Left lobe of liver (tissue), 2 donors: ENCODE measurements at regions not wholly inside any gene's neighbourhood (a gene's known extent, or its start where the extent isn't known, plus 50 kb on each side); places are given as distances from the start of the nearest gene placed in this dataset.
"Not testable (repeated sequence)": the region's sequence is repeated elsewhere in the genome, so short reads cannot be mapped to it uniquely, and the experiment has no call there.

Source experiments
- ATAC-seq: fragments of 200-7000 bp; cut with Tn5 transposase; one replicate; pipeline ENCODE4 v1.9.1; 2020; ENCODE audit warnings: mild to moderate bottlenecking, moderate library complexity
- DNase-seq: peaks from one replicate; pipeline ENCODE4 v3.0.0-alpha.2; 2020; ENCODE audit warnings: low spot score
- donor health status: DM: no; HTN: no; CAD: no; lungs with moderate emphysema.
- donor health status: DM: no; HTN: yes; CAD: no.

DNA sequence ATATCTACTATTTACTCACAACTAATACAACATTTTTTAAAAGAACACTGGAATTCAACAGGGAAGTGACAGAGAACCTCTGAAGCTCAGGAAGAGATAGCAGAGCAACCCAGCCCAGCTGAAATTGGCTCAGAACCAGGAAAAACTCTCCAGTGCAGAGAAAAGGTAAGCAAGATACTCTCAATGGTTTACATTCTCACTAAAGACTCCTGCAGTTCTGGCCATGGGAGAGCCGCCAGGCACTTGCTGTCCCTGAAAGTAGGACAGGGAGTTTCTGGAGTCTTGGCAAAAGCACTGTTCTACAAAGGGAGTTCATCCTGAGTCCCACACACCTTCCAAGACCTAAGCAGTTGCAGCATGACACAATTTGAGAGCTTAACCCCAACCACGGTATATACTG lies 330.8 kb downstream of the TRIM36 start:
- DNase-seq, result no peak
- ATAC-seq, result no peak

DNA sequence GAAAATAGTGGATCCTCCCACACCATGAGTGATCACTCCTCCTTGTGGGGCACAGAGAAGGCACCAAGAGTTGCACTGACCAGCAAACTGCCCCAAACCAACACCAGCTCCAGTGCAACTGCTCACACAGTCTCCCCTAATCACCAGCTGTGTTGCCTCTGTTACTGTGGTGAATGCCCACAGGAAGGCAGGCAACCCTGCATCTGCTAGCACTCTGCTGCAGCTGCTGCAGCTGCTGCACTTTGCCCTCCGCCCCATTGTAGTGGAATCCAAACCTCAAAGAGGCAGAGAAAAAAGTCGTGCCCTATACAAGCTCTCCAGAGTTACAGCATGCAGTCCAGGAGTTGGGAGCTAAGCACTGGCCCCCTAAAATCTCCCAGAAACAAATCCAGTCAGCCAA lies 339.6 kb downstream of the TRIM36 start:
- no peak for DNase-seq
- ATAC-seq, result no peak

DNA sequence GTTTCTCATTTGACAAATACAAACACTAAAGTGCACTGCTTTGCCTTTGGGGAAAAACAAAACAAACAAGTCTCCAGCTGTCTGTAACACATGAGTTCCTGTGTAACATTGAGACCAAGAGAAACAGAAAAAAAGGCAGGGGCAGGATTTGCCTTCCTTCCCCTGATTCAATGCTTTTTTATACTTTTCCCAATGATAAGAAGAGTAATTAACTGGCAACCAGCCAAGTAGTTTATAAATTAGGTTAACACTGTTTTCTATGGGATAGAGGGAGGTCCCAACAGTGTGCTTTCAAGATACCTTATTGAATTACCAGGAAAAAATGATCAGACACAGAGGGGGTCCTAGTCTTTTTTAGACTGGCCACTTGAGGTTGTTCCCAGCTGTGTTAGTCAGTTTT lies 346.8 kb downstream of the TRIM36 start:
- ATAC-seq (no peak), DNase-seq (no peak)

DNA sequence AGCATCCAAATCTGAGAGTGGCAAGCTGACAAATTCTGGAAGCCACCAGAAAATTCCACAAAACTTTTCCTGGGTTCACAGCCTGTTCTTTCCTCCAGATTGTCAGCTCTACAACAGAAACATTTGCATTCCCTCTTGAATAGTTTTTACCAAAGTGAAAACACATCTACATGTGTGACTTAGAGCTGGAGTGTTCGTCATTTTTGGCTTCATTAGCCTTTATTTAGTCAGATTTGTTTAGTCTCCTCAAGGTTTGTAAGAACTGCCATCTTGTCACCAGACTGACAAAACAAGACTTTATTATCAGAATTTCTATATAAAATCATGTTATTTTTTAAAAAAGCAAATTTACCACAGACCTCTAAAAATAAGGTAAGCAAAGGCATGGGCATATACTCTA lies 347.3 kb downstream of the TRIM36 start:
- ATAC-seq (no peak), DNase-seq (no peak)

DNA sequence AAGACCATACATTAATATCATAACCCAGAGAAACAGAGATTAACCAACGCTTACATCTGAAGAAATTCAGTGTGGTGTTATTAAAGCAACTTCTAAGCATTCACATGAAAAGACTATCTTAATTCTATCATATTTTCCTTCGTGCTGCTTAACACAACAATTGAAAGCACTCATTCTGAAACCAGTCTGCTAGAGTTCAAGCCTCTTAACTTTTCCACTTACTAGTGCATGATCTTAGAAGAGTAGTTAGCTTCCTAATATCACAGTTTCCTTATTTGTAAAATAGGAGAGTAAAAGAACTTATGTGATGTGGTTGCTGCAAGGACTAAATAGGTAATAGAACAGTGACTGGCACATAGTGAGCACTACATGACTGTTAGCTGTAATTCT lies 379.3 kb downstream of the TRIM36 start:
- DNase-seq, result no peak
- no peak for ATAC-seq

DNA sequence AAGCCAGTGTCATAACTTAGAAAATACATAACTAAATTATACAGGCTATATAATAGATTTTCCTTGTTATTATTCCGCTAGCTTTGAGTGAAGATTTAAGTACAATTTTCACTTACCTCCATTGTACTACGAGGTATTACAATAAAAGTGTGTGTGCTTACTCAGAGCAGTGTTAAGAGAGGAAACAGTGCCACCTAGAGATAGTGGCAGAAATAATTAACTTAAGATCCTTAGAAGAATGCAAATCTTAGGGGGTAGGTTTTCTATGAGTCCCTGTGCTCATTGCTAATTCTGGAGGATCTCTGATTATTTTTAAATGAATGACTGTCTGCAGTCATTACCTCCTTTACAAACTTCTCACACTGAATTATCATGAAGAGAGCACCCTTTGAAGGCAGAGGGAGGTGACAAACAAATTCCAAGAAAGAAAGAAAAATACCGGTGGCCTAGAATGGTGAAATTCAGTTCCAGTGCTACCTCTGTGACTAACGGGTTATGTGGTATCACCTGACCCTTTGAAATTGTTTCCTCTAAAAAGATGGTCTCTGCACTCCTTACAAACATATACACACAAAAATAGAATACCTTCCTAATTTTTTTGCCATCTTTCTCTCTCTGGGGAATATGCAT lies 379.8 kb downstream of the TRIM36 start:
- ATAC-seq, result peak; percentile 76
- DNase-seq, result no peak

DNA sequence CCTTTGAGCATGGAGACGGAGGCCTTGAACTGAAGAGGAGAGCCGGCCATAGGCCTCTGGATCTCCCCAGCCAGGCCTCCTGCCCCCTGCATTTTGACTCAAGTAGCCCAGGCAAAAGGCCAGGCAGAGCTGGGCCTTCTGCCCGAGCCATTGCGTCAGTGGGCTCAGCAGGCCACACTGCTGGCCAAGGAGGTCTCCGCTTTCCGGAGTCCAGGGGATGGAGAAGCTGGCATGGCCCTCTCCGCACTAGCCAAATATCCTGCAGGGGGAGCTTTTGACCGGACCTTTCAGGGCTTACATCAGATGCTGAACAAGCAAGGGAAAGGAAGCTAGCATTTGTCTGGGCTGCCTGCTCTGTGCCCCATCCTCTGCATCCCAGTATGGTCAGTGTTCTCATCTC lies 386.8 kb downstream of the TRIM36 start:
- ATAC-seq (peak; percentile 67), DNase-seq (no peak)

DNA sequence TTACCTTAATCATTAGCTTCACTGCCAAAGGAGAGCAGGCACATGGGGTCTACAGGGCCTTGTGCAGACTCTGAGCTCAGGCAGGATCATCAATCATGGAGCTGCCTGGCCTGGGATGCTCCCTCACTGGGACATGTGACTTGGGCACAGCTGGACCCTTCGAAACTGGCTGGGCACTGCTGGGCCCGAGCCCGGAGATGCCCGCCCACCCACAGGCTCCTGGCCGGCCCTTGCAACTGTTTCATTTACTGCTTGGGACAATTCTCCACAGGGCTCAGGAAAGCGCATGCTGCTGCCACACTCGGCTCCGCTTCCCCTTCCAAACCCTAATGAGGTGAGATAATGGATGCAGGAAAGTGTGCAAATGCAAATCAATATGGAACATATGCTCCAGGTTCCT lies 387.5 kb downstream of the TRIM36 start:
- DNase-seq, result no peak
- ATAC-seq, result no peak

DNA sequence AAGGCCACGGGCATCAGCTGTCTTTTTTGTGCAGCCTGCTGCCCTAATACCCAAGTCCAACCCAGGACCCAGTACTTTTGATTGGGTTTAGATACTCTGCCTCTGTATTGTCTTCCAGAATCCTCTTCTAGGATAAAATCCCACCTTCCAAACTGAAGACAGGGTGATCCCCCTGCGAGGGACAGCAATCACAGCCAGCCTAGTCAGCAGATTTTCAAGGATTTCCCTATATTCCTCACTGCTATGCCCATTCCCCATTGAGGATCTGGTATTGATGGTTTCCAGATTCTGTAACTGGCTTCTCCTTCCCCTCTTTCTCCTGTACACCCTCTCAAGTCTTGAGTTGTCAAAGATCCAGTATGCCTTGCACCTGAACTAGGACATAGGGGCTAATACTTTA lies 389.4 kb downstream of the TRIM36 start:
- DNase-seq (no peak), ATAC-seq (no peak)

DNA sequence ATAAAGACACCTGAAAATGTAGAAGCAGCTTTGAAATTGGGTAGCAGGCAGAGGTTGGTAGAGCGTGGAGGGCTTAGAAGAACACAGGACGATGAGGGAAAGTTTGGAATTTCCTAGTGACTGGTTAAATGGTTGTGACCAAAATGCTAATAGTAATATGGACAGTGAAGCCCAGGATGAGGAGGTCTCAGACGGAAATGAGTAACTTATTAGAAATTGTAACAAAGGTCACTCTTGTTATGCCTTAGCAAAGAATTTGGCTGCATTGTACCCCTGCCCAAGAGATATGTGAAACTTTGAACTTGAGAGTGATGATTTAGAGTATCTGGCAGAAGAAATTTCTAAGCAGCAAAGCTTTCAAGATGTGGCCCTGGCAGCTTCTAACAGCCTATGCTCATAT lies 382.5 kb downstream of the KCNN2 start:
- DNase-seq (no peak), ATAC-seq (no peak)

DNA sequence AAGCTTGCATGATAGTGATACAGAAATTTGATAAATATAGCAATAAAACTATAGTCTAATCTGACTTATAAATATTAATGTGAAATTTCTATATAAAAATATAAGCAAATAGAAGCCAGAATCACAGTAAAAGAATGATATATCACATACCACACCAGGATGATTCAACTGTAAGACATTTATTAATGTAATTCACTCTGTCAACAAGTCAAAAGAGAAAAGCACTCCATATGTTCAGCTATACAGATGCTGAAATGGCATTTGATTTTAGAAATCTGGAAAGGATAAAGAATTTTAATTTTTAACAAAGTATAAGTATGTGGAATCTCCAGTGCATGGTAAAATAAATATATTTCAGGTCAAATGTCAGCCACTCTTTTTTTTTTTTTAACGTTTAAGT lies 372.4 kb downstream of the KCNN2 start:
- DNase-seq, result no peak

DNA sequence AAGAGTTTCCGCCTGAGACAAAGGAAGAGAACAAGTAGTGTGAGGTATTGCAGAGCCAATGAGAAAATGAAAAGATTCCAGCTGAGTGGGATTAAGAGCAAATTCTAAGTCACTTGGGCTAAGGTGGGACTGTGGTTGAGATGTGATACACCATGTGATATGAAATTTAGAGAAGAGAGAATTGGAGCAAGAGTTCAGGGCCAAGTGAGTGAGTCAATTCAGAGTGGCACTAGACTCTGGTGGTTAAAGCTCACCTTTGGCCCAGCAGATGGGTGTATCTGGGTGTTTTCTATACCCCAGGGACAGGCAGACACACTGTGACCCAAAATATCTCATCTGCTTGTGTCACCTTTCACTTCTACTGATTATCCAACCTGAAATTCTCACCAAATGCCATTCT lies 368.1 kb downstream of the KCNN2 start:
- ATAC-seq (no peak), DNase-seq (no peak)

More for the DNA sequence above, 372.4 kb downstream of the KCNN2 start:
- no peak for ATAC-seq

DNA sequence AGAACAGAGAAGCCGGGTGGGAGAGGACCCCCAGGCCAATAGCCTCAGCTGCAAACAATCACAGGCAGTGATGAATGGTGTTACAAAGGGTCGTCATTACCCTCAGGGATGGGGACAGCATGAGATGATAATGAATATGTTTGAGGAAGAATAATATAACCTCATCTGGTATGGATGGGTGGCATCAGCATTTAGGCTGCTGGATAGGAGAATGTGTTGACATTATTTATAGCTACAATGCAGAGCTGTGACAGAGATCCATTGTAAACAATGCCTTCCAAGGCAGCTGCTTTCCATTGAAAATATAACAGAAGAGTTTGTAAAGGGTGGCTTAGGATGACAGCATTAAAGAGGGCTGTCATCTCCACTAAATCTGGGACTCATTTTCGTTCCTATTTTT lies 365.5 kb downstream of the KCNN2 start:
- DNase-seq (no peak), ATAC-seq (no peak)

DNA sequence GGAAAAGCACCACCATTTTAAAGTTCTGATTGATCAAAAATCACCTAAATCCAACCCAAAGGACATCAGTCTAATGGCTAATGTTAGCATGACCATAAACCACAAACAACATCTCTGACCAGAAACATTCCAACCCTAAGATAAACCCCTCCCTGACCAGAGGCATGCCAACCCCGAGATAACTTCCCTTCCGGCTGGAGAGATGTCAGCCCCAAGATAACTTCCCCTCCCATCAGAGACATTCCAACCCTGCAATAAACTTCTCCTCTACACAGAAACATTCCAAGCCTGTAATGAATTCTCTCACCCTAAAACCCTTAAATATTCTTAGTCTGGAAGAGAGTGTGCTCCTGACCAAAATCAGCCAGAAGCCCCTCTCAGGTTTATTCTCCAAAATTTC lies 364.3 kb downstream of the KCNN2 start:
- ATAC-seq, result no peak
- DNase-seq, result no peak

DNA sequence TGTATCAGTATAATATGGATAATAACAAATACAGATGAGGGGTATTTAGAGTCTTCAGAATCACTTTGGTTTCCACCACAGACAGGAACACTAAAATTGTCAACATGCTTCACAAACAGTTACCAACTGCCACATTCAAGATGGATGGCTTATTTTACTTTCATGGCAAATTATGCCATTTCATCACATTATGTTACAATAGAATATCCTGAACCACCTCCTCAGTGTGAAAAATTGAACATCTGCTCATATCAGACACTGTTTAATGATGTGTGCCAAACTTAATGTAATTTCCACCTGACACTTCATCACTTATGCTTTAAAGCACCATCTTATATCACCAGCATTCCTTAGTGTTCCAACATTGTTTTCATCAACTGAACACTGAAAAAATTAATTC lies 357.4 kb downstream of the KCNN2 start:
- ATAC-seq, result no peak

DNA sequence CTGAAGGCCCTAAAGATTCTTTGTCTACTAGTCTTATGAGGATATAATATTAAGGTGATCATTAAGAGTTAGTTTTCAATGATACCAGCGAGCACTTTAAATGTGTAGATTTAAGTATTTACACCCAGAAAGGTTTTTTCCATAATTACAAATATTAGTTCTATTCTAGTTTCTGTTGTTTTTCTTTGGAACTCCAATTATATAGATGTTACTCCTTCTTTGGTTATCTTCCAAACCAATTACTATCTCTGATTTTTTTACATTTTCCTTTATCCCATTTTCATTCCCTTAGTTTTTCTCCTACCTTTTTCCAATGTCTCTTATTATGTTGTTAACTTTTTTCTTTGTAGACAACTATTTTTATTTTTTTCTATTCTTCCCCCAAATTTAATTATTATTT lies 355.1 kb downstream of the KCNN2 start:
- ATAC-seq (no peak), DNase-seq (no peak)

More for the DNA sequence above, 357.4 kb downstream of the KCNN2 start:
- DNase-seq, result no peak

DNA sequence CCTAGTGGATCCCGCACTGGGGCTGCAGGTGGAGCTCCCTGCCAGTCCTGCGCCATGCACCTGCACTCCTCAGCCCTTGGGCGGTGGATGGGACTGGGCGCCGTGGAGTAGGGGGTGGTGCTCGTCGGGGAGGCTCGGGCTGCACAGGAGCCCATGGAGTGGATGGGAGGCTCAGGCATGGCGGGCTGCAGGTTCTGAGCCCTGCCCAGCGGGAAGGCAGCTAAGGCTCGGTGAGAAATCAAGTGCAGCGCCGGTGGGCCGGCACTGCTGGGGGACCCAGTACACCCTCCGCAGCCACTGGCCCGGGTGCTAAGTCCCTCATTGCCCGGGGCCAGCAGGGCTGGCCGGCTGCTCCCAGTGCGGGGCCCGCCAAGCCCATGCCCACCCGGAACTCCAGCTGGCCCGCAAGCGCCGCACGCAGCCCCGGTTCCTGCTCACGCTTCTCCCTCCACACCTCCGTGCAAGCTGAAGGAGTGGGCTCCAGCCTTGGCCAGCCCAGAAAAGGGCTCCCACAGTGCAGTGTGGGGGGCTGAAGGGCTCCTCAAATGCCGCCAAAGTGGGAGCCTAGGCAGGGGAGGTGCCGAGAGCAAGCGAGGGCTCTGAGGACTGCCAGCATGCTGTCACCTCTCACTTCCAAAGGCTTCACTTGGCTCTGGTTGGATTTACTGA lies 342.5 kb downstream of the KCNN2 start:
- ATAC-seq, DNase-seq: not testable (repeated sequence)

DNA sequence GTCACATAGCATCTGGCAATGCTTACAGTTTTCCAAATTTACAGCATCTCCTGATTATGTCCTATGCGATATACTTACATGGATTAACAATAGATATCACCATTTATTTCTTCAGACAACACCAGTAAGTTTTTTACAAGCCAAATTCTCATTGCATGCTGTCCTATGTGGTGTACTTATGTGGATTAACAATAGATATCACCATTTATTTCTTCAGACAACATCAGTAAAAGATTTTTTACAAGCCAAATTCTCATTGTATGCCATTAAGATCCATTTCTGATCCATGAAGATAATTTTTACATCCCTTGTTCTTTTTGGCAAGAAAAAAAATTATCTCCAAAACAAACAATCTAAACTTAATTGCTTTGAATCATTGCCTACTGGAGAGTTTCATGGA lies 340.9 kb downstream of the KCNN2 start:
- ATAC-seq (no peak), DNase-seq (no peak)

DNA sequence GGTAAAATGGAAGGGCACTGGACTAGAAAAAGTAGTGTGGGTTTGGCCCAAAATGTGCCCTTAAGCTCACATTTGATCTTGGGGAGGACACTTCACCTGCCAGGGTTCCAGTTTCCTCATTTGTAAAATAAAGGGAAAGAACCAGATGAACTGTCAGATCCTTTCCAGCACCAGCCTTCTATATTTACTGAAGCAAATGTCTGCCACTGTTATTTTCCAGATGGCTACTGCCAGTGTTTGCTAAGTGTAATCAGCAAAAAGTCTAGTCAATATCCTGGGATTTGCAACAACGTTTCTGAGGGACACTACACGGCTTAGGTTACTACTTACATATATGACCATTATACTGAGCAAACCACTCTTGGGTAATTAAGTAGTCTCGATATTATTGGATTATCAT lies 340.3 kb downstream of the KCNN2 start:
- DNase-seq (no peak), ATAC-seq (no peak)

DNA sequence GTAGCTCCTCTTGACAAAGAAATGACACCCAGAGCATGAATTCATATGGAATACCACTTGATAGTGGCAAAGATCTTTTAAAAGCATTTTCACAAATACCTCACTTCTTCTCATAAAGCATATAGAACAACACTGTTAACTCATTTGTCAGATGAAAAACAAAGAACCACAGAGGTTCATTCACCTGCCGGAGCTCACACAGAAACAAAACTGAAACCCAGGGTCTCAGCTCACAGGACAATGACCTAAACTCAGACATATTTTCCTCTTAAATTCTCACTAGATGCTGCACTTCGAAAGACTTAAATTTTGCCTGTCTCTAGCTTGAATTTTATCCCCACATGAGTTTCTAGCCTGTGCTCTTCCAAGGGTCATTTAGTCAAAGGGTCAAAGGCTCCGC lies 339.0 kb downstream of the KCNN2 start:
- no peak for ATAC-seq

DNA sequence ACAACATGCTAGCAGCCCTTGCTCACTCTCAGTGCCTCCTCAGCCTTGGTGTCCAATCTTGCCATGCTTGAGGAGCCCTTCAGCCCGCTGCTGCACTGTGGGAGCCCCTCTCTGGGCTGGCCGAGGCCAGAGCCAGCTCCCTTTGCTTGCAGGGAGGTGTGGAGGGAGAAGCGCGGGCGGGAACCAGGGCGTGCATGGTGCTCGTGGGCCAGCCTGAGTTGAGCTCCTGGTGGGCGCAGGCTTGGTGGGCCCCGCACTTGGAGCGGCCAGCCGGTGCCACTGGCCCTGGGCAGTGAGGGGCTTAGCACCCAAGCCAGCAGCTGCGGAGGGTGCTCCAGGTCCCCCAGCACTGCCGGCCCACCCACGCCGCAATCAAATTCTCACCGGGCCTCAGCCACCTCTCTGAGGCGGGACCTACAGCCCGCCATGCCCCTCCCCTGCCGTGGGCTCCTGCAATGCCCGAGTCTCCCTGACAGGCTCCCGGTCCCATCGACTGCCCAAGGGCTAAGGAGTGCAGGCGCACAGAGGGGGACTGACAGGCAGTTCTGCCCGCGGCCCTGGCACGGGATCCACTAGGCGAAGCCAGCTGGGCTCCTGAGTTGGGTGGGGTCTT lies 333.5 kb downstream of the KCNN2 start:
- ATAC-seq (no peak), DNase-seq (no peak)

More for the DNA sequence above, 339.0 kb downstream of the KCNN2 start:
- DNase-seq, result no peak

DNA sequence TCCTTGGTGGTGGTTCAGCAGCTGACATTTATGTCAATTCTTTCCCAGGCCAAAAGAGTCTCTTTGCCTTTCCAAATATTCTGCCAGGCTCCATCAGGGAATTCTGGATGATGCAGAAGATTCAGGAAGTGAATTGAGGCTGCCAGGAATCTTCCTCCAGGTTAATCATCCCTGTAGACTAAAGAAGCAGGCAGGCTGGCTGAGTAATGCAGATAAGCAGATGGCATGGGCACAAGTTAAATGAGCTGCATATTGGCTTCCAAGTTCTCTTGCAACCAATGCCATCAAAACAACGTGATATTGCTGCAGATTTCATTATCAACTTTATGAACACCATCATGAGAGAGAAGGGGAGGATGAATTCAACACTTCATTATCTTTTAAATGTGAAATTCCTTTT lies 324.5 kb downstream of the KCNN2 start:
- ATAC-seq, result no peak

DNA sequence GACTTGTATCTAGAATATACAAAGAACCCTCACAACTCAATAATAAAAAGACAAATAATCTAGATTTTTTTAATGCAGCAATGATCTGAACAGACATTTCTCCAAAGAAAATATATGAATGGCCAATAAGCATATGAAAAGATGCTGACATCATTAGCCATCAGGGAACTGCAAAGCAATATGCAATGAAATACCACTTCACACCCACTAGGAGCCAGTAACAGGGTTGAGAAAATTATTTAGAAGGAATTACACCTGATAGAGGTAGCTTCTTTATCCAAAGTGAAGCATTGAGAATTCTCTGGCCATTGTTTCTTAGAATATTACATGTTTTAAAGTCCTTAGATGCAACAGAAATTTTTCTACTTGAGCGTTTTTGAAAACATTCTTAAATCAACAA lies 316.9 kb downstream of the KCNN2 start:
- no peak for ATAC-seq
- no peak for DNase-seq

More for the DNA sequence above, 324.5 kb downstream of the KCNN2 start:
- no peak for DNase-seq
